ENCODE measurements at regions not wholly inside any gene's neighbourhood (a gene's known extent, or its start where the extent isn't known, plus 50 kb on each side); places are given as distances from the start of the nearest gene placed in this dataset.

DNA sequence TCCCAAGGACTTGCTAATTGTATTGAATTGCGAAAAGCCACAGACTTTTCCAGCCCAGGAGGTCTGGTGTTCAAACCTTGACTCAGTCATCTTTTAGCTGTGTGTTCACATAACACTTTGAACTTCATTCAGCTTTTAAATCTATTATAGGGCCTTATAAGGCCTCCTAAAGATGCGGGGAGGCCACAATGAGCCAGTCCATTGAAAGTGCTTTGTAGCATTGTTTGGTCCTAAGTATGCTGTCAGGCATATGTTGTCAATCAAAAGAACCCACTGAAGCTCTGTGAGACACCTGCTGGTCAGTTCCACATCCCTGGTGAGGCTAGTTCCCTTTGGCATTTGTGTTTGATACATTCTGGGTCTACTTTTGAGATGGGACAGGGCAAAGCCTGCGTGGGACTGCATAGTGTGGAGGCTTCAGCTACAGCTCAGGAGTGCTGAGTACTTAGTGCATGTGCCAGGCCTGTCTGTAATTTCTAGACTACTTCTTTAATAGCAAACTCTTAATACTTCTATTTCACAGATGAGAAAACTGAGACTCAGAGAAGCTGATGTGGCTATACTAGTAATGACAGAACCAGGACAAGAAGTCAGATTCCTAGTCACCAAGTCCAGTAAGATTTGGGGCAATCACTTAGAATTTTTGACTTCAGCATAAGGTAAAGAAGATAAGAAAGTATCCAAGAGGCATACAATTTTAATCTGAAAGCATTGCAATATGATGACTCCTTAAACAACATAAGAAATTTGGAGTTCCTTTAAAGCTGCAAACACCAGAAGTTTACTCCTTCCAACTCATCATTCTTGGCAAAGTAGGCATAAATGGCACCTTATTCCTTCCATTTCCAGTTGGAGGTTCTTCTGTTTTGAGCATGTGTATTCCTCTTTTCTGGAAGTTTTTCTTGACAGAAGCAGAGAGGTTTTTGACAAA, 213.0 kb downstream of the PDCD6IP start:
- Mint-ChIP-seq H3K9me3 (no peaks in the 10 kb centered on the region), H3K4me1 (ENCODE audit: low read depth) (peaks cover 6% of the 10 kb centered on the region), H3K4me3 (no peak overlapping the region), H3K36me3 (ENCODE audit: insufficient read depth) (no peaks in the 10 kb centered on the region), H3K27me3 (ENCODE audit: low read depth) (no peaks in the 10 kb centered on the region)
- no peak for DNase-seq
- ATAC-seq: no peak

DNA sequence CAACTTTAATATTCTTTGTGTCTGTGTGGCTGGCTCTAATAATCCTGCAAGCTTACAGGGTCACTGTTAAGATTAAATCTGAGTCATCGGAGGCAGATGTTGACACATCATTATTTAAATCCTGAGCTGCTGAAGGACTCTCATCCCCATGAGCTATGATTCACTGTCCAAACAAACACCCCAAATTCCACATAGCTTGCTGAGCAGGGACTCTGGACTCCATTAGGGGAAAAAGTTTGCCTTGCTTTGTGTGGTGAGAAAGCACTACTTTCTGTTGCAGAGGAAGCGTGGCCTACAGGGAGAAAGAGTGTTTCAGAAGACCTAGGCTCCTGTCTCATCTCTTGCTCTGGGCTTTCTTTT, 213.7 kb downstream of the PDCD6IP start:
- peaks cover 13% of the 10 kb centered on the region for H3K4me1 Mint-ChIP-seq (ENCODE audit: low read depth)
- no peak overlapping the region for H3K4me3 Mint-ChIP-seq
- DNase-seq (no peak), ATAC-seq (no peak)
- H3K9me3 Mint-ChIP-seq: no peaks in the 10 kb centered on the region
- H3K36me3 Mint-ChIP-seq (ENCODE audit: insufficient read depth): no peaks in the 10 kb centered on the region
- H3K27me3 Mint-ChIP-seq (ENCODE audit: low read depth): no peaks in the 10 kb centered on the region

DNA sequence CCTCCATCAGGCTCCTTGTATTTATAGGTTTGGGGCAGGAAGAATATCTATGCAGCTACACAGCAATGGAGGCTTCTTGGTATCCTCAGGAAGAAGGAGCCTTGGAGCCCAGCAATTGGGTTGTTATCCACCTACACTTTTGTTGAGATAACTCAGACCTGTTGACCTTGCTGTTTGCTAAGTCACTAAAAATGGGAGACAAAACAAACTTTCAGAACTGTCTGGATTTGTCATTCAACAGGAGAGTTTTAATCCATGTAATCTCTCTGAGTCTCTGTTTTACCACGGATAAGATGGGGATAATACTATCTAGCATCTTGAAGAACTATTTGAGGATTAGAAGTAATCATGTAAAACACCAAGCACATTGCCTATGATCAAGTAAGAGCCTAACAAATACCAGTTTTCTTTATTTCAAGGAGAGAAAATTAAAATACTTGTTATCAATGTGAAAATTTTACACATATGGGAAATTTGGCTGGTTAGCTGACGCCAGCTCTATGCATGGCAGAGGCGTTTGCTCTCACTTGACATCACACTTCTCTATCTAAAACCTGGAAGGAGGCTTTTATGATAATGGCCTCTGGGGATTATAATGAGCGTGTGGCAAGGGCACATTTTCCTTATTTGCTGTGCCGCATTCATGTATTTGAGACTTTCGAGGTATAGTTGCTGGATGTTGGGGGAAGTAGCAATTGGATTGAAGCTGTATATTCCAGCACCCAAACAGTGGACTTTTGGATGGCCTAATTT, 215.6 kb downstream of the PDCD6IP start:
- Mint-ChIP-seq H3K9me3 (no peaks in the 10 kb centered on the region), H3K4me1 (ENCODE audit: low read depth) (peaks cover 29% of the 10 kb centered on the region), H3K4me3 (no peak overlapping the region), H3K27me3 (ENCODE audit: low read depth) (no peaks in the 10 kb centered on the region), H3K36me3 (ENCODE audit: insufficient read depth) (no peaks in the 10 kb centered on the region)
- no peak for ATAC-seq
- no peak for DNase-seq

DNA sequence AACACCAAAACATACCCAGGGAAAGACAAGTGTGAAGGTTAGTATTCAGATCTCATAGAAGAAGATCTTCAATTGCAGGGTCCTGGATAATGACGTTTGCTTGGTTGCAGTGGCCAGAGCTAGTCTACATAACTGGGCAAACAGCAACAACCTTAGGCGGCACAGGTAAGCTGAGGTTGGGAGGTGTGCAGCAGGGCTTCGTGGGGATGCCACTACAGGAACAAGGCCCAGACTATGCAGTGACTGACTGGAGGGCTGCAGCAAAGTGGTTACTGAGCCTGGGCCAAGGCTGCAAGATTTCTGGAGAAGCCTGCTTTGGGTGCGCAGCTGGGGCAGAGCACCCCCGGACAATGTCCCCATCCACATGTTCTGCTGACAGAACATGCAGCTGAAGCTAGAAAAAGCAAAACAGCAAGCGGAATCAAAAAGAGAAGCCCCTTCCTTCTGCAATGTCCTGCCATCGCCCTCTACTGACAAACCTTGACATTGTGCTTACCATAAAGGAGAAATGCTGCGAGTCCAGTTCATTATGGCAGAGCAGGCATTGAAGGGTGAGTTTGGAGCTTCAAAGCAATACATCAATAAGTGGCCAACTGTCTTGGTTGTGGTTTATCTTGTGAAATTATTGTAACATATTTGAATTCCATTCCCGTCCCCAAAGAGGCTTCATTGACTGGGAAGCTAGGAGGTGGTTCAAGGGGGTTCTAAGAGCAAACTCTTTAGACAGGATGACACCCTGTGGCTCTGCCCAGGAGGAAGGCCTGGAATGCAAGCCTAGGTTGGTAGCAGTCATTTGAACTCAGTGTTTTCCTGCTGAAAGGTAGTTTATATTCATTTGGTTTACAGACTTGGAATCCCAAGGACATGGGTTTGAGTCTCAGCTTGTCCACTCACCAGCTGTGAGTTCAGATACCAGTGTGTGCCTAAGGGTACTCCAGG, 217.0 kb downstream of the PDCD6IP start:
- Mint-ChIP-seq H3K9me3 (no peaks in the 10 kb centered on the region), H3K27me3 (ENCODE audit: low read depth) (peaks cover 3% of the 10 kb centered on the region), H3K4me3 (no peak overlapping the region), H3K36me3 (ENCODE audit: insufficient read depth) (no peaks in the 10 kb centered on the region), H3K4me1 (ENCODE audit: low read depth) (peaks cover 34% of the 10 kb centered on the region)
- DNase-seq (no peak), ATAC-seq (no peak)

DNA sequence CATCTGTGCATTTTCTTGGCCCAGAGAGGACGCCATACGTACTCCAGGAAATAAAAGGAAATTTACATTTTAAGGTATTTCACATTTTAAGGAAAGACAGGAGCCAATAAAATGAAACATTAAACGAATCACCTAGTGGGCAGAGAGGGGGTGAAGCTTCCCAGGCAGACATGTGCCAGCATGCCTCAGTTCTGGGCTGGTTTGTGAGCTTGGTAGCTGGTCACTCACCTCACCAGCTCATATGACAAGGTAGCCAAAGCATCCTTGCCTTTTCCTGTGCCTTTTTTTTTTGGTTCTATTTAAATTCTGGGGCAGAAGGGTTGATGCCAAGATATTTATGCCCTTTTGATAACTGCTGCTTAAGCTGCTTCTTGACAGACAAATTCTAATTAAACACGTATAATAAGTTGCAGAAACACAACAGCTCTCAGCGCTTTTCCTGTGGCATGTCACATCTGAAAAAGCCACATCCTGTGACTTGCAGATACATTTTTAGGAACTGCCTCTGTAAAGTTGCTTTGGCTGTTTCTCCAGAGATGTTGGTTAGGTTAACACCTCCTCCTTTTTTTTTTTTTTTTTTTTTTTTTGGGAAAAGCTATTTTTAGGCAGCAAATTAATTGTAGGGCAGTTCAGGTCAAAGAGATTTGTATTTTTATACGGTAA, 218.6 kb downstream of the PDCD6IP start:
- H3K4me3 Mint-ChIP-seq: no peak overlapping the region
- H3K27me3 Mint-ChIP-seq (ENCODE audit: low read depth): peaks cover 3% of the 10 kb centered on the region
- ATAC-seq (no peak), DNase-seq (no peak)
- H3K9me3 Mint-ChIP-seq: no peaks in the 10 kb centered on the region
- no peaks in the 10 kb centered on the region for H3K36me3 Mint-ChIP-seq (ENCODE audit: insufficient read depth)
- peaks cover 36% of the 10 kb centered on the region for H3K4me1 Mint-ChIP-seq (ENCODE audit: low read depth)

DNA sequence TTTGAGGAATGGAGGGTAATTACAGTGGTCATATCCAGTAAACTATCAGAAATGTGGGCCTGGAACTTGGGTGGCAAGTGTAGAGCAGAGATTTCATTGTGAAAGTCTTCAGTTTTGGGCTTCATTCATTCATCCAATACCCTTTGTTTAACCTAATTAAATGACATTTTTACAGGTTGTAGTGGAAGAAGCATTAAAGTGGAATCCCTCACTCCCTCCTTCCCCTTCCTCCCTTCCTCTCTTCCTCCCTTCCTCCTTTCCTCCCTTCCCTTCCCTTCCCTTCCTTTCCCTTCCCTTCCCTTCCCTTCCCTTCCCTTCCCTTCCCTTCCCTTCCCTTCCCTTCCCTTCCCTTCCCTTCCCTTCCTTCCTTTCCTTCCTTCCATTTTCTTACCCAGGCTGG, 219.3 kb downstream of the PDCD6IP start:
- ATAC-seq (no peak), DNase-seq (no peak)
- Mint-ChIP-seq H3K9me3 (no peaks in the 10 kb centered on the region), H3K4me3 (no peak overlapping the region), H3K4me1 (ENCODE audit: low read depth) (peaks cover 36% of the 10 kb centered on the region), H3K27me3 (ENCODE audit: low read depth) (peaks cover 3% of the 10 kb centered on the region), H3K36me3 (ENCODE audit: insufficient read depth) (no peaks in the 10 kb centered on the region)

DNA sequence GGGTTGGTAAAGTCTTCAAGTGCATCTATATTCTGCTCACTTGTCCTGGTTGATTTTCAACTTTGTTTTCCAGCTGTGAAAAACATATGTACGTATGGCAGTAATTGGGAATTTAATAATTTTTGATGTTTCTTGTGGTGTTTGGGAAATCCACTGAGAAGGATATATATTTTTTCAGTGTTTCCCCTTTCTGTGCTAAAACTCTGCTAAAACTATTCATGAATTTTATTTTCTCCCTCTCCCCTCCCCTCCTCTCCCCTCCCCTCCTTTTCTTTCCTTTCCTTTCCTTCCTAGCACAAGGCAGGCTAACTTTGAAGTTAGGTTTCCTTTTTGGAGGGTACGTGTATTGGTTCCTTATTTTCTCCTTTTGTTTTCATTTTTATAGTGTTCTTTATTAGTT, 220.7 kb downstream of the PDCD6IP start:
- no peak overlapping the region for H3K4me3 Mint-ChIP-seq
- no peaks in the 10 kb centered on the region for H3K9me3 Mint-ChIP-seq
- peaks cover 36% of the 10 kb centered on the region for H3K4me1 Mint-ChIP-seq (ENCODE audit: low read depth)
- ATAC-seq: no peak
- peaks cover 3% of the 10 kb centered on the region for H3K27me3 Mint-ChIP-seq (ENCODE audit: low read depth)
- no peaks in the 10 kb centered on the region for H3K36me3 Mint-ChIP-seq (ENCODE audit: insufficient read depth)
- no peak for DNase-seq

DNA sequence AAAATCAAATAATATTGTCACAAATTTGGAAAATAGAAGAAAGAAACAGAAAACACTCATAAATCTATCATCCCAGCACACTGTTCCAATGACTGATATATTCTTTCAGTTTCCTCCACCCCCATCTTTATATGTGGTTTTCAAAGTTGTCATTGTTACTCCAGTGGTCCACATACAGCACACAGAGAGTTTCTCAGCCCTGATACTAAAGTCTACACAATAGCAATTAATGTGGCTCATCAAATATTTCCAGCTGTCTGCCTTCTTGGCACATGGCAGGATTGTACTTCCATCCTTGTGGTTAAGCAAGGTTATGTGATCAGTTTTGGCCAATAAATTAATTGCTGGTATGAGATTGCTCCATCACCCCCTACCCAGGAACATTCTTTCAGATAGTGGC, 221.7 kb downstream of the PDCD6IP start:
- peaks cover 34% of the 10 kb centered on the region for H3K4me1 Mint-ChIP-seq (ENCODE audit: low read depth)
- no peaks in the 10 kb centered on the region for H3K36me3 Mint-ChIP-seq (ENCODE audit: insufficient read depth)
- no peaks in the 10 kb centered on the region for H3K9me3 Mint-ChIP-seq
- H3K27me3 Mint-ChIP-seq (ENCODE audit: low read depth): peaks cover 3% of the 10 kb centered on the region
- no peak for ATAC-seq
- no peak for DNase-seq
- H3K4me3 Mint-ChIP-seq: no peak overlapping the region

DNA sequence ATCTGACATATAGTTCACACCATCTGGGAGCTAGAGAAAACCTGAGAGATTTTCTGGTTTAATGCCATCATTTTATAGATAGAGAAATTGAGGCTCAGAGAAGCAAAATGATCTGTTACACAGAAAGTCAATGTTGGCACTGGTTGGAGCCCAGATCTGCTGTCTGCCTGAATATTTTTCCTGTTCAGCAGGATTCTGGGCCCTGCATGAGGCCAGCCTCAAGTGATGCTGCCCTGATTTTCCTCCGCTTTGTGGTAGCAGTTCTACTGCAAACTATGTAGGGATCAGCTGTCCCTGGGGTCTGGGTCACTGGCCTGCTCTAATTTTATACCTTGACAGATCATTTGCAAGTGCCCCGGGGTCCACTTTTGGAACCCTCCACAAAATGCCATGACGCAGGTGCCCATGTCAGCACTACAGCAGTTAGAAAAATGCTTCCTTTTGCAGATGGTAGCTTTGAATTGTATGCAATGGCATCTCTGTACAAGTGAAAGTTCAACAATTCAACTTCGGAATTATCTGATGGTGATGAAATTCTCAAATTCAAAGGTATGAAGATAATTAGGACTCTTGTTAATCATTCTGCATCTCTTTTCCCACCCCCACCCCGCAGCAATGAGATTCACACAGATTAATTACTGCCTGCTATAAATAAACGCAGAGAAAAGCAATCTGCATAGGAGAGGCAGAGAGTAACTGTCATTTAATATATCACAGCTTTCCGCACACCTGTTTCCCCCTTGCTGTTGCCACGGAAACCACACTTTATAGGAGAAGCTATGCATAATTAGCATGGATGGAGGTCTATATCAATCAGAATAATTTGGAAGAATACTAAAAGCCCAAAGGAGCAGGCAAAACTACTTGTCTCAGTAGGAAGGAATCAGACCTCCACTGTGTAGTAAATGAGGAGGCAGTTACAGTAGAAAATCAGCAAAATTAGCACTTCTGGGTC, 222.6 kb downstream of the PDCD6IP start:
- Mint-ChIP-seq H3K9me3 (no peaks in the 10 kb centered on the region), H3K27me3 (ENCODE audit: low read depth) (peaks cover 3% of the 10 kb centered on the region), H3K4me1 (ENCODE audit: low read depth) (peaks cover 31% of the 10 kb centered on the region), H3K4me3 (no peak overlapping the region), H3K36me3 (ENCODE audit: insufficient read depth) (no peaks in the 10 kb centered on the region)
- ATAC-seq (no peak), DNase-seq (no peak)

DNA sequence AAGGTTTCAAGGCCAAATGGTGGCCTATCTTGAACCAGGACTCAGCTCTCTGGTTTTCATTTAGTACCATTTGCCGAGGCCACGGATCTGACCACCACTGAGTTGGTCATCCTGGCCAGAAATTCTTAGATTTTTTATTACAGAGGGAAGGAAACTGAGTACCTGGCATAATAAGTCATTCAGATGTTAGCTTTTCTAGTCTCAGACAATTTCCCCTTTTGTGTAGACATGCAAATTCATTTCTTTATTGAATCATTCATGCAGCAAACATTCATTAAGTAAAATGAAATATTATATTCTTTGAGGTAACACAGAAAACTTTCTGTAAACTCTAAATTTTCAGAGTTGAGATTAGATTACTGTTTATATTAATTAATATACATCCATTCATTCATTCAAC, 223.7 kb downstream of the PDCD6IP start:
- peaks cover 22% of the 10 kb centered on the region for H3K4me1 Mint-ChIP-seq (ENCODE audit: low read depth)
- H3K9me3 Mint-ChIP-seq: no peaks in the 10 kb centered on the region
- peaks cover 3% of the 10 kb centered on the region for H3K27me3 Mint-ChIP-seq (ENCODE audit: low read depth)
- DNase-seq (no peak), ATAC-seq (no peak)
- H3K4me3 Mint-ChIP-seq: no peak overlapping the region
- H3K36me3 Mint-ChIP-seq (ENCODE audit: insufficient read depth): no peaks in the 10 kb centered on the region

DNA sequence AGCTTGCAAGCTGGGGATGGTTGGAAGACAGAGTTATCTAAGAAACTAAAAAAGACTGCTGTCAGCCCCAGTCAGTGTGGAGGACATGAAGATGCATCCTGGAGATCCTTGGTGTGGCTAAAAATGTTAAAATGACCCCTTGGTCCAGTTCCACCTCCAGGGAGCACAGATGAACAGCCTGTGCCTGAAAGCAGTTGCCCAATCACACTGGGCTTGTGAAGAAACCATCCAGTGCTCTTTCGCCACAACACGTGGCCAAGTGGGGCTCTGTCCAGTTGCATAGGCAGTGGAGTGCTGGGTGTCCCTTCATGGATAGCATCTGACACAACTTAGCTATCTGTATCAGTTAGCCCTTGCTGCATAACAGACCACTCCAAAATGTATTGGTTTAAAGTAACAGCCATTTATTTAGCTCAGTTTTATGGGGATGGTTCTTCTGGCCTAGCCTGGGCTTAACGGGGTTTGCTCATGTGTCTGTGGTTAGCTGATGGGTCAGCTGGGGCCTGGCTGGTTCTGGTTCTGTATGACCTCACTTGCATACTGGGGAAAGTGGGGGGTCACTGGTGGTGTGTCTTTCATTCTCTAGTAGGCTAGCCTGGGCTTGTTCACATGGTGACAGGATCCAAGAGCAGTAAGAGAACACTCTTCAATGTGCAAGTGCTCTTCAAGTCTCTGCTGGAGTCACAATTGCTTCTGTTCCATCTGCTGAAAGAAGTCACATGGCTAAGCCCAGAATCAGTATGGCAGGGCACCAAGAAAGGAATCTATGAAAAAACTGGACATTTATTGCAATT, 226.2 kb downstream of the PDCD6IP start:
- Mint-ChIP-seq H3K27me3 (ENCODE audit: low read depth) (peaks cover 3% of the 10 kb centered on the region), H3K36me3 (ENCODE audit: insufficient read depth) (no peaks in the 10 kb centered on the region), H3K4me3 (no peak overlapping the region), H3K9me3 (no peaks in the 10 kb centered on the region), H3K4me1 (ENCODE audit: low read depth) (peaks cover 7% of the 10 kb centered on the region)
- ATAC-seq (no peak), DNase-seq (no peak)

DNA sequence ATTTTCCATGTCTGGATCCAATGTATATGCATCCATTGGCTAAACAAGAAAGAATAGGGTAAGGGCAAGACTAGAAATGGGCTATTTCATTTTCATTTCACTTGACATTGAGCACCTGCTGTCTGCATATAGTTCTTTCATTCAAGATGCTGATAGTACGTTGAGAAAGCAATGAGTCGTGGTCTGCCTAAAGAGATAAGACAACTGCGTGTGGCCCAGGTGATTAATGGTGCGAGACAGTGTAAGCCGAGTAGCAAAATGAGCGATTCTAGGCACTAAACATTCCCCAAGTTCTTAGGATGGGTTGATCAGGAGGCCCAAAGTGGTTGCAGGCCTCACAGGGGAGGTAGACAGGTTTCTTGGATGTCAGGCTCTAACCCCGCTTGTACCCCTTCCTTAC, 235.4 kb downstream of the PDCD6IP start:
- H3K27me3 Mint-ChIP-seq (ENCODE audit: low read depth): peaks cover 3% of the 10 kb centered on the region
- no peaks in the 10 kb centered on the region for H3K9me3 Mint-ChIP-seq
- H3K4me3 Mint-ChIP-seq: no peak overlapping the region
- no peak for DNase-seq
- H3K4me1 Mint-ChIP-seq (ENCODE audit: low read depth): no peaks in the 10 kb centered on the region
- ATAC-seq: no peak
- peaks cover 2% of the 10 kb centered on the region for H3K36me3 Mint-ChIP-seq (ENCODE audit: insufficient read depth)
